SU-DHL-6 (cell line): ENCODE measurements at regions not wholly inside any gene's neighbourhood (a gene's known extent, or its start where the extent isn't known, plus 50 kb on each side); places are given as distances from the start of the nearest gene placed in this dataset.

Source experiments
- H2AFZ ChIP-seq: fragments of 200-600 bp; sonication (generic); 2 replicates; pipeline ENCODE4 v1.6.1; 2014; ENCODE audit warnings: low read depth, mild to moderate bottlenecking, moderate library complexity, mixed read lengths, antibody characterized with exemption, low read length; ENCODE audit not compliant: severe bottlenecking
- H3F3A ChIP-seq: fragments of 200-600 bp; shearing (Covaris generic); 2 replicates; pipeline ENCODE4 v1.6.0; 2016; ENCODE audit warnings: antibody characterized with exemption, mild to moderate bottlenecking; ENCODE audit not compliant: insufficient read depth
- H3K27ac ChIP-seq: fragments of 200-600 bp; sonication (generic); 2 replicates; pipeline ENCODE4 v1.5.1; 2016; ENCODE audit warnings: low read depth, mild to moderate bottlenecking, low read length, moderate library complexity, mixed read lengths
- H3K27me3 ChIP-seq: fragments of 200-600 bp; sonication (generic), shearing (Covaris generic); 2 replicates; pipeline ENCODE4 v1.6.0; 2014; ENCODE audit warnings: mild to moderate bottlenecking, low read length
- H3K36me3 ChIP-seq: fragments of 200-600 bp; sonication (generic); 2 replicates; pipeline ENCODE4 v1.6.1; 2014; ENCODE audit warnings: mild to moderate bottlenecking, low read length, mixed read lengths
- H3K4me2 ChIP-seq: fragments of 300-600, 200-600 bp; shearing (Covaris generic), sonication (generic); 2 replicates; pipeline ENCODE4 v1.6.0; 2014; ENCODE audit warnings: low read length, low read depth, mild to moderate bottlenecking; ENCODE audit not compliant: poor library complexity, severe bottlenecking
- H3K4me3 ChIP-seq: fragments of 200-600 bp; sonication (generic); 2 replicates; pipeline ENCODE4 v1.5.1; 2014; ENCODE audit warnings: antibody characterized with exemption, low read length, mild to moderate bottlenecking, mixed read lengths; ENCODE audit not compliant: insufficient read depth, poor library complexity, severe bottlenecking
- H3K79me2 ChIP-seq: fragments of 200-600 bp; sonication (generic); 2 replicates; pipeline ENCODE4 v1.6.1; 2014; ENCODE audit warnings: mild to moderate bottlenecking, low read length, moderate library complexity; ENCODE audit not compliant: insufficient read depth
- H3K9ac ChIP-seq: fragments of 200-600 bp; sonication (generic); 2 replicates; pipeline ENCODE4 v1.7.0; 2014; ENCODE audit warnings: mild to moderate bottlenecking, low read length
- H3K9me2 ChIP-seq: fragments of 200-600 bp; sonication (generic); replicated peaks from 2 replicates; pipeline ENCODE4 v1.6.1; 2014; ENCODE audit warnings: low read length; ENCODE audit not compliant: insufficient read depth
- H3K9me3 ChIP-seq: fragments of 200-600 bp; sonication (generic); 2 replicates; pipeline ENCODE4 v1.6.1; 2014; ENCODE audit warnings: low read length, mixed read lengths; ENCODE audit not compliant: insufficient read depth
- H4K20me1 ChIP-seq: fragments of 200-600 bp; sonication (generic); 2 replicates; pipeline ENCODE4 v1.6.1; 2014; ENCODE audit warnings: low read depth, mild to moderate bottlenecking, antibody characterized with exemption, low read length, moderate library complexity, mixed read lengths
- CTCF ChIP-seq: fragments of 200-600 bp; sonication (generic); IDR thresholded peaks from one replicate; pipeline ENCODE4 v1.5.1; 2017; ENCODE audit warnings: antibody characterized with exemption, mild to moderate bottlenecking, low read length, moderate library complexity; ENCODE audit not compliant: insufficient read depth, poor library complexity, severe bottlenecking
- EZH2phosphoT487 ChIP-seq: fragments of 200-600 bp; sonication (generic), shearing (Covaris generic); conservative IDR thresholded peaks from 2 replicates; pipeline ENCODE4 v1.6.1; 2018; ENCODE audit warnings: mild to moderate bottlenecking, antibody characterized with exemption, low read length, moderate library complexity, mixed read lengths

GRCh38 chr4:27568236-27568951 lies 707.8 kb downstream of the STIM2 start:
- Histone ChIP-seq H3K9me2 (no peaks in the 10 kb centered on the region), H3K9ac (no peak overlapping the region), H2AFZ (no peak overlapping the region), H4K20me1 (no peaks in the 10 kb centered on the region), H3K9me3 (no peaks in the 10 kb centered on the region), H3K4me3 (no peak overlapping the region), H3K27me3 (no peaks in the 10 kb centered on the region), H3K4me2 (no peak overlapping the region), H3K36me3 (no peaks in the 10 kb centered on the region), H3F3A (no peaks in the 10 kb centered on the region), H3K27ac (no peak overlapping the region), H3K79me2 (no peaks in the 10 kb centered on the region)
- TF ChIP-seq CTCF (no peak), EZH2phosphoT487 (no peak)

GRCh38 chr4:27568952-27569319 lies 708.3 kb downstream of the STIM2 start:
- Histone ChIP-seq H3K36me3 (no peaks in the 10 kb centered on the region), H3K4me2 (no peak overlapping the region), H3K27me3 (no peaks in the 10 kb centered on the region), H3K9me2 (no peaks in the 10 kb centered on the region), H3F3A (no peaks in the 10 kb centered on the region), H4K20me1 (no peaks in the 10 kb centered on the region), H2AFZ (no peak overlapping the region), H3K4me3 (no peak overlapping the region), H3K9me3 (no peaks in the 10 kb centered on the region), H3K9ac (no peak overlapping the region), H3K79me2 (no peaks in the 10 kb centered on the region), H3K27ac (no peak overlapping the region)
- TF ChIP-seq CTCF (no peak), EZH2phosphoT487 (no peak)

- TF ChIP-seq CTCF (no peak), EZH2phosphoT487 (no peak)
- Histone ChIP-seq H4K20me1 (no peaks in the 10 kb centered on the region), H3K79me2 (no peaks in the 10 kb centered on the region), H2AFZ (no peak overlapping the region), H3K27me3 (no peaks in the 10 kb centered on the region), H3K9ac (no peak overlapping the region), H3K27ac (no peak overlapping the region), H3K4me3 (no peak overlapping the region), H3K9me2 (no peaks in the 10 kb centered on the region), H3K36me3 (no peaks in the 10 kb centered on the region), H3K9me3 (no peaks in the 10 kb centered on the region), H3F3A (no peaks in the 10 kb centered on the region), H3K4me2 (no peak overlapping the region)
Observed at GRCh38 chr4:27574743-27575142, 714.1 kb downstream of the STIM2 start.
